Thymus (tissue), 11 donors: ENCODE measurements at regions not wholly inside any gene's neighbourhood (a gene's known extent, or its start where the extent isn't known, plus 50 kb on each side); places are given as distances from the start of the nearest gene placed in this dataset.

Experiments used
- DNase-seq, 9 donors: peaks; one replicate each; pipeline ENCODE4 v3.0.0-alpha.2; 2013; ENCODE audit warnings: low spot score in 9 of 9, low read depth in 6 of 9, missing footprints in 1 of 9
- H3K27ac ChIP-seq, 2 donors: one replicate each; pipeline ENCODE4 v1.5.1; 2013; ENCODE audit warnings: control low read depth in 1 of 2, low read depth in 1 of 2, low read length in 1 of 2, mild to moderate bottlenecking in 1 of 2, moderate library complexity in 1 of 2
- H3K27me3 ChIP-seq, 2 donors: one replicate each; pipeline ENCODE4 v1.5.1; 2013; ENCODE audit warnings: low read length in 1 of 2; ENCODE audit not compliant: control insufficient read depth in 2 of 2, insufficient read depth in 1 of 2
- H3K36me3 ChIP-seq, 2 donors: one replicate each; pipeline ENCODE4 v1.5.1; 2013; ENCODE audit warnings: low read length in 1 of 2, mild to moderate bottlenecking in 1 of 2, moderate library complexity in 1 of 2; ENCODE audit not compliant: control insufficient read depth in 2 of 2, insufficient read depth in 2 of 2
- H3K4me1 ChIP-seq, 2 donors: one replicate each; pipeline ENCODE4 v1.5.1; 2013; ENCODE audit warnings: low read length in 2 of 2; ENCODE audit not compliant: control insufficient read depth in 2 of 2, insufficient read depth in 2 of 2
- H3K4me3 ChIP-seq, 2 donors: one replicate each; pipeline ENCODE4 v1.5.1; 2013; ENCODE audit warnings: low read length in 2 of 2, control low read depth in 1 of 2, mild to moderate bottlenecking in 1 of 2
- H3K9me3 ChIP-seq, 2 donors: one replicate each; pipeline ENCODE4 v1.5.1; 2013; ENCODE audit warnings: low read length in 1 of 2, mild to moderate bottlenecking in 1 of 2; ENCODE audit not compliant: control insufficient read depth in 2 of 2, insufficient read depth in 1 of 2
- WGBS: extraction: QIAGEN DNeasy Blood & Tissue Kit; methylation state at CpG from one replicate; pipeline ENCODE4 v1.1.7; 2013; 5-methylcytosine and 5-hydroxymethylcytosine counted together
- donor health status: healthy.

- no peak overlapping the region for H3K4me3 ChIP-seq
- DNase-seq = no peak
Observed at GRCh38 chr12:84807249-84807648, 105.3 kb downstream of the SLC6A15 start.

DNA sequence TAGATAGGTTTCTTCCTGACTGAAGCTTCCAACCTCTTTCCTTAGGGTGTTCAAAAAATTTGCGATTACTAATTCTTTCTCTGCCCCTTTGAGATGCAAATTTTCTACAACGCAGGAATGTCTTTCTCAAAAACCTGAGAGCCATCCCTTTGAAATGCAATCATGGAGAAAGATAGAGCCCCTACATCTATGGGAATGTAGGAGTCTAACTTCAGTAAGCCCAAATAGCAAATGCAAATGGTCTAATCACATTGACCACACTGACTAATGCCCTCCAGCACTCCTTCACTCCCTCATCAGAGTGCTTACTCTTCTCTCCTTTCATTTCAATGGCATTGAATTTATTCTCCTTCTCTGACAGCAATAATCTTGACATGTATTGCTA is 107.1 kb downstream of the SLC6A15 start:
- WGBS = 29% methylated on average over 2 of the region's 2 CpGs
- H3K9me3 ChIP-seq = no peaks in the 10 kb centered on the region
- no peaks in the 10 kb centered on the region for H3K4me1 ChIP-seq
- H3K4me3 ChIP-seq = no peak overlapping the region
- H3K36me3 ChIP-seq = no peaks in the 10 kb centered on the region
- no peaks in the 10 kb centered on the region for H3K27me3 ChIP-seq
- DNase-seq = no peak
- no peak overlapping the region for H3K27ac ChIP-seq

More at GRCh38 chr12:84807249-84807648, 105.3 kb downstream of the SLC6A15 start:
- Histone ChIP-seq H3K9me3 (no peaks in the 10 kb centered on the region), H3K36me3 (no peaks in the 10 kb centered on the region), H3K27ac (no peak overlapping the region), H3K4me1 (no peaks in the 10 kb centered on the region), H3K27me3 (no peaks in the 10 kb centered on the region)

- WGBS = 77% methylated on average over 6 of the region's 6 CpGs
- Histone ChIP-seq H3K27ac (no peak overlapping the region), H3K9me3 (no peaks in the 10 kb centered on the region), H3K27me3 (no peaks in the 10 kb centered on the region), H3K4me3 (no peak overlapping the region), H3K36me3 (no peaks in the 10 kb centered on the region), H3K4me1 (no peaks in the 10 kb centered on the region)
- no peak for DNase-seq
Observed at GRCh38 chr12:84804691-84805473, 107.7 kb downstream of the SLC6A15 start.

DNA sequence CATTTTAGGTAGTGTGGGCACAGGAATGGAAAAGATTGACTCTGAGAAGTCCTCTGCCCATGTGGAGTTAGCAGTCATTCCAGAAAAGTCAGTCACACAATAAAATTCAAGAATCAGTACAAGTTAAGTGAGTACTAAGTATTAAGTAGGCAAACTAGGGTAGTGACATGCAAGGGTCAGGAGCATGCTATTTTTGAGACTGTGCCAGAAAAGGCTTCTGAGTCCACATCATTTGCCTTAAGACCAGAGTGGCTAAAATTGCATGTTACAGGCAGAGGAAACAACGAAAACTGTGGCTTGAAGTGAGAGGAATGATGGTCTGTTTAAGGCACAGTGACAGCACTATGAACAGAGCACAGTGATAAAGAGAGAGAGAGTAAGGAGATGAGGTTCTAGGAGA is 108.9 kb downstream of the SLC6A15 start:
- Histone ChIP-seq H3K4me3 (no peak overlapping the region), H3K9me3 (no peaks in the 10 kb centered on the region), H3K27me3 (no peaks in the 10 kb centered on the region), H3K27ac (no peak overlapping the region), H3K36me3 (no peaks in the 10 kb centered on the region), H3K4me1 (no peaks in the 10 kb centered on the region)
- 63% methylated on average over 1 of the region's 1 CpG for WGBS
- no peak for DNase-seq

- no peak overlapping the region for H3K27ac ChIP-seq
- no peaks in the 10 kb centered on the region for H3K4me1 ChIP-seq
- H3K9me3 ChIP-seq = no peaks in the 10 kb centered on the region
- H3K4me3 ChIP-seq = no peak overlapping the region
- DNase-seq = no peak
- no peaks in the 10 kb centered on the region for H3K36me3 ChIP-seq
- no peaks in the 10 kb centered on the region for H3K27me3 ChIP-seq
Observed at GRCh38 chr12:84802161-84802560, 110.4 kb downstream of the SLC6A15 start.

GRCh38 chr12:84793558-84794367 is 118.8 kb downstream of the SLC6A15 start:
- Histone ChIP-seq H3K27ac (no peak overlapping the region), H3K4me3 (no peak overlapping the region), H3K4me1 (no peaks in the 10 kb centered on the region), H3K9me3 (no peaks in the 10 kb centered on the region), H3K36me3 (no peaks in the 10 kb centered on the region), H3K27me3 (no peaks in the 10 kb centered on the region)
- DNase-seq = no peak
- whole genome bisulfite sequencing = 89% methylated on average over 16 of the region's 16 CpGs

- Histone ChIP-seq H3K4me3 (no peak overlapping the region), H3K27ac (no peak overlapping the region), H3K9me3 (no peaks in the 10 kb centered on the region), H3K36me3 (no peaks in the 10 kb centered on the region), H3K27me3 (no peaks in the 10 kb centered on the region), H3K4me1 (no peaks in the 10 kb centered on the region)
- DNase-seq = no peak
Observed at GRCh38 chr12:84791444-84791843, 121.2 kb downstream of the SLC6A15 start.

- Histone ChIP-seq H3K27me3 (no peaks in the 10 kb centered on the region), H3K4me1 (no peaks in the 10 kb centered on the region), H3K27ac (no peak overlapping the region), H3K36me3 (no peaks in the 10 kb centered on the region), H3K4me3 (no peak overlapping the region), H3K9me3 (no peaks in the 10 kb centered on the region)
- DNase-seq = no peak
Observed at GRCh38 chr12:84789184-84789583, 123.4 kb downstream of the SLC6A15 start.

GRCh38 chr12:84787253-84787652 is 125.3 kb downstream of the SLC6A15 start:
- 87% methylated on average over 2 of the region's 2 CpGs for WGBS
- Histone ChIP-seq H3K4me1 (no peaks in the 10 kb centered on the region), H3K4me3 (no peak overlapping the region), H3K36me3 (no peaks in the 10 kb centered on the region), H3K27ac (no peak overlapping the region), H3K9me3 (no peaks in the 10 kb centered on the region), H3K27me3 (no peaks in the 10 kb centered on the region)
- no peak for DNase-seq
